Frontal cortex (tissue), 3 donors: ENCODE measurements at regions not wholly inside any gene's neighbourhood (a gene's known extent, or its start where the extent isn't known, plus 50 kb on each side); places are given as distances from the start of the nearest gene placed in this dataset.

ENCODE experiments used
- DNase-seq, 2 donors: peaks; one replicate each; pipeline ENCODE4 v3.0.0; 2012; ENCODE audit warnings: low spot score in 2 of 2
- FAIRE-seq: peaks from 2 replicates; lab custom pipeline; 2012; peaks lifted over from hg19 to GRCh38; lab: Jason Lieb, UNC
- donor health status: control.
- donor health status: control.
- donor health status: control.

DNA sequence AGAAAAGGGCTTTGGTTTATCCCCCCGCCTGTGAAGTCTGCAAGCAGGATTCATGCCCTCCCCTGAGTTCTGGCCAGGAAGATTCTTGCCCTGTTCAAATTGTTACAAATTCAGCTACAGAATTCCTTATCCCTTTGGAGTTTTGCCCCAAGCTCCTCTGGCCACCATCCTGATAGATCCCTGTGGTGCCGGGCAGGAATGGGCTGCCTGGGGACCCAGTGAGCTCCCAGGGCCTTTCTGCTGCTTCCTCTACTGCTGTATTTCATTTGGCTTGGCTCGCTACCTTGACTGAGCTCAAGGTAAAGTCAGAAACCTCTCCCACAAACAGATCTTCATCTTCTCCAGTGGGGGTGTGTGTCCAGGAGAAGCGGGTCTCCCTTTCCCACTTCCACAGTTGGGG, 194.6 kb upstream of the NBEA start:
- no peak for DNase-seq
- no peak for FAIRE-seq

DNA sequence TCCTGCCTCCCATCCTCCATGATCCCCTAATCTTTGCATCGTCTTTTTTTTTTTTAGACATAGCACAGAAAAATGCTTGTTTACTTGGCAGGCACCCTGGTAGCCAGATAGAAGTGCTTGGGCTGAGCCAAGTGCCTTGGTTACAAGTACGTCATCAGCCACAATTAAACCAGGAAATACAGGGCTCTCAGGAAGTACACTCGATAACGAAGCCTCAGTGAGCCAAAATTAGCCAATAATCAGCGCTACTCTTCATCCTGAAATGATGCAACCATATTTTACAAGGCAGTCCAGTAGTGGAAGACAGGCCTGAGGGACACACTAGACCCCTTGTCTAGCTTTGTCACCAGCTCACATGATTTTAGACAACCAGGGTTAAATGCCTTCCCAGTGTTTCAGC, 194.0 kb upstream of the NBEA start:
- FAIRE-seq, result no peak

DNA sequence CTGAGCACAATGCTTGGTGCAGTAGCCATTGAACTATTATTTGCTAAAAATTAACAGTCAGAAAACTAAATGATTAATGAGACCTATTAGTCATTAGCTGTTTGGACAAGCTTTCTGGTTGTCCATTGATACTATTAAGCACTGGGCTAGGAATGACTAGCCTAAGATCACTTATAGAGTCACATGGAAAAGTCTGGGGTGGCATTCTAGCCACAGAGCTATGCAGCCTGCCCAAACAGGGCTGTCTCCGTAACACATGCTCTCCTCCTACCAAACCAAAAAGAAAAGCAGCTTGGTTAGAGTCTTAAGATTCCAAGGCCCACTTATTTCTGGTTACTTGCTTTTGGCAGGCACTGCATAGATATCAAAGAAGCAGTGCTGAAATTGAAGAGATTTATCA, 193.5 kb upstream of the NBEA start:
- no peak for DNase-seq
- no peak for FAIRE-seq

More for the DNA sequence above, 194.0 kb upstream of the NBEA start:
- DNase-seq, result peak in 1 of 2 donors; percentile 16

GRCh38 chr13:34749046-34749445, 193.0 kb upstream of the NBEA start:
- no peak for FAIRE-seq
- no peak for DNase-seq

GRCh38 chr13:34750078-34750931, 191.8 kb upstream of the NBEA start:
- FAIRE-seq (no peak), DNase-seq (peak in 1 of 2 donors; percentile 10)

DNA sequence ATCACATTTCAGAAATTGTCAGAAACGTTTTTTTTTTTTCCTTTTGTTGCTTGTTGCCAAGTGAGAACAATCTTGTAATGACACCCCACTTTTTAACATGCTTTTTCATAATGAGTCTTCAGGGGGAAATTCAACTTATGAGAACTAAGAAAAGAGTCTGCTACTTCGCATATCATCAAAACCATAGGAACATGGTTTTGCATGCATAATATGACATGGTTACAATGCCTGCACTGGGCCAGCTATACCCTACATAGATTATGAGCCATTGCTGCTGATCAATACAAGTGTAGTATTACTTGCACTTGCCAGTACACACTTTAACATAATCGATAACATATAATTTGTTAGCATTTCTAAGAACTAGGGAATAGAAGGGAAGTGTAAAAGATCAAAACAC, 191.0 kb upstream of the NBEA start:
- no peak for FAIRE-seq
- DNase-seq, result no peak

DNA sequence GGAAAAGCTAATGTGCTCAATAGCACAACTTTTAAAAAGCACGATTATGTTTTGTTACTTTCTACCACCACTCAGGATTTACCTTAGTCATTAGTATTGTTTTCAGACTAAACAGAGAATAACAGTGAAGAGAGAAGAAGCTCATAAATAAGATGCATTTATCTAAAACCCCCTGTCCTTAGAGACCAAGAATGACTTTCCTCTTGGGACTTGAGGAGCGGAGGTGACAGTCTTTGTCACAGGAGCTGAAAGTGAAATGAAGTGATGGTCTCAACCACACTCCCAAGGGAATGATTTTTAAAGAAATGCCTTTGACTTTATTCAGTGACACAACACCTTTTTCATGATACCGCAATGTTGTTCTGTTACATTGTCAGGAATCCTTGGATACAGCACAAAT, 190.6 kb upstream of the NBEA start:
- DNase-seq (no peak), FAIRE-seq (no peak)

- no peak for DNase-seq
- no peak for FAIRE-seq
These were observed 189.6 kb upstream of the NBEA start for GRCh38 chr13:34752283-34752960.

- no peak for DNase-seq
- no peak for FAIRE-seq
These were observed 185.9 kb upstream of the NBEA start for GRCh38 chr13:34756136-34756535.

DNA sequence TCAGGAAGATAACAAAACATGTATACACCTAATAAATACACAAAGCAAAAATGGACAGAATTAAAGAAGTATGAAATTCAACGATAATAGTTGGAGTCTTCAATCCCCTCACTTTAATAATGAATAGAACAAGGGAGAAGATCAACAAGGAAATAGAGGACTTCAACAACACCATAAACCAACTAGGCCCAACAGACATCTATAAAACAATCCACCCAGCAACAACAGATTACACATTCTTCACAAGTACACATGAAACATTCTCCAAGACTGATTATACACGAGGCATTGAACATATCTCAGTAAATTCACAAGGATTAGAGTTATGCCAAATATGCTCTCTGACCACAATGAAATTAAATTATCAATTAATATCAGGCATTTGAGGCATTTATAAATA, 185.5 kb upstream of the NBEA start:
- no peak for DNase-seq
- no peak for FAIRE-seq

GRCh38 chr13:34757441-34757840, 184.6 kb upstream of the NBEA start:
- FAIRE-seq (no peak), DNase-seq (no peak)

GRCh38 chr13:34758628-34759027, 183.4 kb upstream of the NBEA start:
- FAIRE-seq, result no peak

GRCh38 chr13:34762312-34762711, 179.8 kb upstream of the NBEA start:
- FAIRE-seq (no peak), DNase-seq (no peak)

More at GRCh38 chr13:34758628-34759027, 183.4 kb upstream of the NBEA start:
- no peak for DNase-seq

DNA sequence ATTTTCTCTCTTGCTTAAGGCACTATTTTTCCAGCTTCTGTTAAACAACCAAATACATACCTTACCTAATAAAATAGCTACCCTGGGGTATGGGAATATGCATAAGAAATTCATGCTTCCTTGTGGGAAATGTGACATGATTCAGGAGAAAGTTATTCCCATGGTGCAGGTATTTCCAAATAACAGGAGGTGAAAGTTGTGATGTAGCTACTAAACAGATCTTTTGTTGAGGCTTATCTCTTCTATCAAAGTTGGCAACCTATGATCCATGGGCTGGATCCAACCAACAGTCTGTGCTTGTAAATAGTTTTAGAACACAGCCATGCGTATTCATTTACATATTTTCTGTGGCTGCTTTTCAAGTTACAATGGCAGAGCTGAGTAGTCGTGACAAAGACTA, 177.8 kb upstream of the NBEA start:
- no peak for FAIRE-seq
- no peak for DNase-seq

GRCh38 chr13:34765446-34766180, 176.5 kb upstream of the NBEA start:
- no peak for DNase-seq
- FAIRE-seq, result peak; percentile 37

DNA sequence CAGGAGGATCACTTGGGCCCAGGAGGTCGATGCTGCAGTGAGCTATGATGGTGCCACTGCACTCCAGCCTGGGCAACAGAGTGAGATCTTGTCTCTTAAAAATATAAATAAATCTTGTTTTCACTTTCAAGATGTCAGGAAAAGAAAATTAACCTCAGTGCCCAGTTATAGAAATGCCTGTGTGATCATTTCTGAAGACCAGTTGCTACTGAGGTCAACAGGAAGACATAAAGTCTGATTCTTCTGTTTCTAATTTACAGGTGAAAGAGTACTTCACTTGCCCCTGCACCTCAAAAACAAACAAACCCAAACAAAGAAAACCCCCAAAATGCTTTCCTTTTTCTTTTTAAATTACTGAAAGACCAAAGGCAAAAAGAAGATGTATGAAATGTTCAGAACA, 174.3 kb upstream of the NBEA start:
- no peak for DNase-seq
- no peak for FAIRE-seq

GRCh38 chr13:34772206-34772605, 169.9 kb upstream of the NBEA start:
- DNase-seq, result no peak
- FAIRE-seq, result no peak

GRCh38 chr13:34772881-34773280, 169.2 kb upstream of the NBEA start:
- FAIRE-seq, result no peak

GRCh38 chr13:34776390-34776981, 165.6 kb upstream of the NBEA start:
- DNase-seq (no peak), FAIRE-seq (no peak)

More at GRCh38 chr13:34772881-34773280, 169.2 kb upstream of the NBEA start:
- no peak for DNase-seq
